ENCODE measurements at regions not wholly inside any gene's neighbourhood (a gene's known extent, or its start where the extent isn't known, plus 50 kb on each side); places are given as distances from the start of the nearest gene placed in this dataset.

DNA sequence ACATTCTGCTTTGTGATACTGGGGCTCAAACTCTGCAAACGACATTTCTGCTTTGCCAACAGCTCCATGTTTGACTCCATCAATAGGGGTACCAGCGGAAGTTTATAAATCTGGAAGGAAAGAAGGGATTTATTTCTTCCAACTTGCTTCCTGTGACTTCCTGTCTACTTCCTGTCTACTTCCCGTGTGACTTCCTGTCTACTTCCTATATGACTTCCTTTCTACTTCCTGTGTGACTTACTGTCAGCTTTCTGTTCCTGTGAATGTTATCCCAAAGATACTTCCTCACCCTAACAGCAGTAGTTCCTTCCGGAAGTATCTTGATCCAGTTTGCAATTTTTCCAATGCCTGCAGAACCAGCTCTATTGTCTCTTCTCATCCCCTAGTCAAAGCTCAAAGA, 52.0 kb upstream of the MBOAT2 start:
- TF ChIP-seq, protein P1, sequence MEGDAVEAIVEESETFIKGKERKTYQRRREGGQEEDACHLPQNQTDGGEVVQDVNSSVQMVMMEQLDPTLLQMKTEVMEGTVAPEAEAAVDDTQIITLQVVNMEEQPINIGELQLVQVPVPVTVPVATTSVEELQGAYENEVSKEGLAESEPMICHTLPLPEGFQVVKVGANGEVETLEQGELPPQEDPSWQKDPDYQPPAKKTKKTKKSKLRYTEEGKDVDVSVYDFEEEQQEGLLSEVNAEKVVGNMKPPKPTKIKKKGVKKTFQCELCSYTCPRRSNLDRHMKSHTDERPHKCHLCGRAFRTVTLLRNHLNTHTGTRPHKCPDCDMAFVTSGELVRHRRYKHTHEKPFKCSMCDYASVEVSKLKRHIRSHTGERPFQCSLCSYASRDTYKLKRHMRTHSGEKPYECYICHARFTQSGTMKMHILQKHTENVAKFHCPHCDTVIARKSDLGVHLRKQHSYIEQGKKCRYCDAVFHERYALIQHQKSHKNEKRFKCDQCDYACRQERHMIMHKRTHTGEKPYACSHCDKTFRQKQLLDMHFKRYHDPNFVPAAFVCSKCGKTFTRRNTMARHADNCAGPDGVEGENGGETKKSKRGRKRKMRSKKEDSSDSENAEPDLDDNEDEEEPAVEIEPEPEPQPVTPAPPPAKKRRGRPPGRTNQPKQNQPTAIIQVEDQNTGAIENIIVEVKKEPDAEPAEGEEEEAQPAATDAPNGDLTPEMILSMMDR (conservative IDR thresholded peaks at IDR 0.05): no peak
- H3K9me3 Mint-ChIP-seq: peaks cover 5% of the 10 kb centered on the region
- H3K27me3 Mint-ChIP-seq (ENCODE audit: low read depth): no peaks in the 10 kb centered on the region
- peaks cover 5% of the 10 kb centered on the region for H3K4me1 Mint-ChIP-seq
- H3K4me3 Mint-ChIP-seq: no peak overlapping the region
- peaks cover 2% of the 10 kb centered on the region for H3K36me3 Mint-ChIP-seq (ENCODE audit: low read depth)
- no peak for DNase-seq (ENCODE audit: low read depth, low spot score)
- no peak overlapping the region for H3K27ac Mint-ChIP-seq (ENCODE audit: unreplicated experiment)

DNA sequence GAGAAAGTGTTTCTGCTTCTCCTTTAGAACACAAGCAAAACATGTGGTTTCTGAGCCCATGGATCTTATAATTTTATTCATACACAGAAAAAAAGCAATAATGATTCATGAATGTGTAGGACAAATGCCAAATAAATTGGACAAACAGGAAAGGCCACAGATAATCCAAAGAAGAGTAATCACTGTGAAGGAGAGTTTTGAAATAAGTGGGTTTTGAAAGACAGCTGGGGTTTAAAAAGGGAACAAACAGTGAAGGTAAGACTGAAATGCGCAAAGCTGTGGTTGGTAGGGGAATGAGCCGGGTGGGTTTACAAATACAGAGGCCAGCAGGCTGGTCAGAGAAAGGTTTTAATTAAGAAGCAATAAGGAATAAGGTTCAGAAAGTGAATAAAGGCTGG, 50.0 kb upstream of the MBOAT2 start:
- Mint-ChIP-seq H3K27me3 (ENCODE audit: low read depth) (no peaks in the 10 kb centered on the region), H3K4me1 (peaks cover 5% of the 10 kb centered on the region), H3K36me3 (ENCODE audit: low read depth) (peaks cover 2% of the 10 kb centered on the region), H3K9me3 (peaks cover 5% of the 10 kb centered on the region), H3K4me3 (no peak overlapping the region), H3K27ac (ENCODE audit: unreplicated experiment) (no peak overlapping the region)
- TF ChIP-seq, protein P1 (conservative IDR thresholded peaks at IDR 0.05): no peak
- DNase-seq (ENCODE audit: low read depth, low spot score): no peak

Measured in neural crest cell (in vitro differentiated cells).